Psoas muscle (tissue), 7 donors: ENCODE measurements at regions not wholly inside any gene's neighbourhood (a gene's known extent, or its start where the extent isn't known, plus 50 kb on each side); places are given as distances from the start of the nearest gene placed in this dataset.

Experiments
- ATAC-seq, 4 donors: fragments of 200-7000 bp; cut with Tn5 transposase; one replicate each; pipeline ENCODE4 v1.9.1; 2020; ENCODE audit warnings: moderate library complexity in 3 of 4, mild to moderate bottlenecking in 2 of 4
- DNase-seq, 2 donors: peaks; one replicate each; pipeline ENCODE4 v3.0.0-alpha.2; 2020
- H3K27ac ChIP-seq: fragments of 200-600 bp; one replicate; pipeline ENCODE4 v1.8.0; 2022
- H3K27me3 ChIP-seq, 3 donors: fragments of 200-600 bp in 1 of 3; one replicate each; pipeline versions ENCODE4 v1.6.1 to v1.8.0; 2013 to 2022; ENCODE audit warnings: low read length in 2 of 3, mild to moderate bottlenecking in 2 of 3, moderate library complexity in 1 of 3; ENCODE audit not compliant: insufficient read depth in 3 of 3
- H3K36me3 ChIP-seq, 2 donors: fragments of 200-600 bp in 1 of 2; one replicate each; pipeline versions ENCODE4 v1.6.1 to v1.8.0; 2013 to 2022; ENCODE audit warnings: low read depth in 1 of 2, mild to moderate bottlenecking in 1 of 2, moderate library complexity in 1 of 2; ENCODE audit not compliant: insufficient read depth in 1 of 2
- H3K4me1 ChIP-seq: fragments of 200-600 bp; one replicate; pipeline ENCODE4 v1.8.0; 2022
- H3K4me3 ChIP-seq: fragments of 200-600 bp; one replicate; pipeline ENCODE4 v1.8.0; 2022; ENCODE audit warnings: mild to moderate bottlenecking
- H3K9me3 ChIP-seq: fragments of 200-600 bp; one replicate; pipeline ENCODE4 v1.8.0; 2022
- WGBS, 3 donors: extraction: QIAGEN DNeasy Blood & Tissue Kit; methylation state at CpG; one replicate each; pipeline versions ENCODE4 v1.1.6 to v1.1.7; 2013; 5-methylcytosine and 5-hydroxymethylcytosine counted together
- intact Hi-C, 2 donors: fragments of 100-400 bp; cut with DNase I; formaldehyde crosslinking; loops; one replicate each; pipeline versions ENCODE4 v1.11.0 to v1.14.2; 2022
- TF ChIP-seq, protein P1 (sequence below): fragments of 200-600 bp; IDR thresholded peaks from one replicate; pipeline ENCODE4 v1.8.0; 2022; ENCODE audit warnings: antibody characterized with exemption
- donor health status: healthy with polysubstance abuse.
- donor health status: DM: no; HTN: no; CAD: no; lungs with moderate emphysema.
- donor health status: Bipolar disorder and iron deficiency.
- donor health status: healthy.
- donor health status: DM: yes; HTN: yes; CAD: no.
- donor health status: DM: no; HTN: no; CAD: no.
- donor health status: DM: yes; HTN: yes; CAD: no.

DNA sequence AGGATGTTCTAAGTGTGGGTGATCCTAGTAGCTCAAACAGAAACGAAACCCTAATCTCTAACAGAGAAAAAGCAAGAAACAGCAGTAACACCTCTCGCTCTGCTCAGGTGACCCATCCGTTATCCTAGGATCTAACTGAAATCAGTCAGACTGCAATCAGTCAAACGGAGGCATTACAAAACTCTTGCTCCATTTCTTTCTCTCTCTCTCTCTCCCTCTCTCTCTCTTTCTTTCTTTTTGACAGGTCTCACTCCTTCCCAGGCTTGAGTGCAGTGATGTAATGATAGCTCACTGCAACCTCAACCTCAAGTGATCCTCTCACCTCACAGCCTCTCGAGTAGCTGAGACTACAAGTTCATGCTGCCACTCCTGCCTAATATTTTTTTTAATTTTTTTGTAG, 1283.5 kb upstream of the CELF2 start:
- TF ChIP-seq, protein P1, sequence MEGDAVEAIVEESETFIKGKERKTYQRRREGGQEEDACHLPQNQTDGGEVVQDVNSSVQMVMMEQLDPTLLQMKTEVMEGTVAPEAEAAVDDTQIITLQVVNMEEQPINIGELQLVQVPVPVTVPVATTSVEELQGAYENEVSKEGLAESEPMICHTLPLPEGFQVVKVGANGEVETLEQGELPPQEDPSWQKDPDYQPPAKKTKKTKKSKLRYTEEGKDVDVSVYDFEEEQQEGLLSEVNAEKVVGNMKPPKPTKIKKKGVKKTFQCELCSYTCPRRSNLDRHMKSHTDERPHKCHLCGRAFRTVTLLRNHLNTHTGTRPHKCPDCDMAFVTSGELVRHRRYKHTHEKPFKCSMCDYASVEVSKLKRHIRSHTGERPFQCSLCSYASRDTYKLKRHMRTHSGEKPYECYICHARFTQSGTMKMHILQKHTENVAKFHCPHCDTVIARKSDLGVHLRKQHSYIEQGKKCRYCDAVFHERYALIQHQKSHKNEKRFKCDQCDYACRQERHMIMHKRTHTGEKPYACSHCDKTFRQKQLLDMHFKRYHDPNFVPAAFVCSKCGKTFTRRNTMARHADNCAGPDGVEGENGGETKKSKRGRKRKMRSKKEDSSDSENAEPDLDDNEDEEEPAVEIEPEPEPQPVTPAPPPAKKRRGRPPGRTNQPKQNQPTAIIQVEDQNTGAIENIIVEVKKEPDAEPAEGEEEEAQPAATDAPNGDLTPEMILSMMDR, result no peak
- ATAC-seq, result no peak

DNA sequence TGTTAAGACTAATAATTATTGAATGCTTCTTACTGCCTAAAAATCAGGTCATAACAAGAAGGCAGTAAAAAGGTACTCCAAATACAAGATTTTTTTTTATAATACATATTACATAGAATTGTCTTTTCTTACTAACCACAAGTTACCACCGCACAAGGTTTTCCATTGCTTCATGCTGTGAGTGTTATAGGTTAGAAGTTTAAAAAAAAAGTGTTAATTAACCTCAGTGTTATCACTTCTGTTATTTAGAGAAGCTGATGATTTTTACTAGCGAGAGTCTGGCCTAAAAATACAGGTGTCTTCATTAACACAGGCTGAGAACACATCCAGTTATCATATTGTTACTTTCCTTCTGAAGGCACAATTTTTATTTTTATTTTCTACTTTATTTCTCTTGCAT, 1281.9 kb upstream of the CELF2 start:
- WGBS, 3 donors, result 92 to 99% (median 93%) methylated on average over 2 of the region's 2 CpGs
- TF ChIP-seq, protein P1, result no peak
- Histone ChIP-seq H3K36me3 (no peaks in the 10 kb centered on the region), H3K27ac (no peak overlapping the region), H3K9me3 (no peaks in the 10 kb centered on the region), H3K4me1 (no peaks in the 10 kb centered on the region), H3K27me3 (no peaks in the 10 kb centered on the region), H3K4me3 (no peak overlapping the region)
- intact Hi-C loops, result no loop called here
- ATAC-seq (no peak), DNase-seq (no peak)

More for the DNA sequence above, 1283.5 kb upstream of the CELF2 start:
- Histone ChIP-seq H3K27ac (no peak overlapping the region), H3K36me3 (no peaks in the 10 kb centered on the region), H3K27me3 (no peaks in the 10 kb centered on the region), H3K4me1 (no peaks in the 10 kb centered on the region), H3K9me3 (no peaks in the 10 kb centered on the region), H3K4me3 (no peak overlapping the region)
- intact Hi-C loops, result no loop called here
- WGBS, 3 donors, result 74 to 77% (median 77%) methylated on average over 5 of the region's 5 CpGs
- no peak for DNase-seq

DNA sequence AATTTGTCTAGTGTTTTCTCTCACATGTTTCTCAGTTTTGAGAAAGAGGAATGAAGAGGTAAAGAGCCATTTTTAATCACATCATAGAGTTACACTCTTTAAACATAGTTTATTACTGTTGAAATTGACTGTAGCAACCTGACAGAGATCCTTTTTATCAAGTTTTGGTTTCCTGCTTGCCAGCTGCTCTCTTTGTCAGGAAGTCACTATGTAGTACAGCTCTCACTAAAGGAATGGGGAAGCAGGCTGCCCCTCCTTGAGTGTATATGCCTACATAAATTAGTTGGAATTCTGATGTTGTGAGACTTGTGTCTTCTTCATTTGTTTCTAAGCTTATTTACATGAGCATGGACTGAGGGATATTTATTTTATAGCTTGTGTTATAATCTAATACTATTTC, 1274.0 kb upstream of the CELF2 start:
- Histone ChIP-seq H3K9me3 (no peaks in the 10 kb centered on the region), H3K27me3 (no peaks in the 10 kb centered on the region), H3K4me3 (no peak overlapping the region), H3K27ac (no peak overlapping the region), H3K4me1 (no peaks in the 10 kb centered on the region), H3K36me3 (no peaks in the 10 kb centered on the region)
- TF ChIP-seq, protein P1, result no peak
- DNase-seq (no peak), ATAC-seq (no peak)
- intact Hi-C loops, result no loop called here

DNA sequence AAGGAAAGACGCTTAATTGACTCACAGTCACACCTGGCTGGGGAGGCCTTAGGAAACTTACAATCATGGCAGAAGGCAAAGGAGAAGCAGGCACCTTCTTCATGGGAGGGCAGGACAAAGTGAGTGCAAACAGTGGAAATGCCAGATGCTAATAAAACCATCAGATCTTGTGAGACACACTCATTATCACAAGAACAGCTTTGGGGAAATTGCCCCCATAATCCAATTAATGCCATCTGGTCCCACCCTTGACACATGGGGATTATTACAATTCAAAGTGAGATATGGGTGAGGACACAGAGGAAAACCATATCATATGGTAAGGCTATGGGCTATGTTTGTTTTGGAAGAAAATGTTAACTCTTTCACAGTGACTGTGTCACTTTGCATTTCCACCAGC, 1272.5 kb upstream of the CELF2 start:
- DNase-seq, result no peak
- H3K4me3 ChIP-seq, result no peak overlapping the region
- H3K27ac ChIP-seq, result no peak overlapping the region
- no peak for ATAC-seq
- no peaks in the 10 kb centered on the region for H3K36me3 ChIP-seq
- H3K4me1 ChIP-seq, result no peaks in the 10 kb centered on the region
- H3K9me3 ChIP-seq, result no peaks in the 10 kb centered on the region
- H3K27me3 ChIP-seq, result no peaks in the 10 kb centered on the region
- TF ChIP-seq, protein P1, result no peak
- WGBS, 3 donors, result 87 to 88% (median 87%) methylated on average over 1 of the region's 1 CpG
- intact Hi-C loops, result no loop called here

DNA sequence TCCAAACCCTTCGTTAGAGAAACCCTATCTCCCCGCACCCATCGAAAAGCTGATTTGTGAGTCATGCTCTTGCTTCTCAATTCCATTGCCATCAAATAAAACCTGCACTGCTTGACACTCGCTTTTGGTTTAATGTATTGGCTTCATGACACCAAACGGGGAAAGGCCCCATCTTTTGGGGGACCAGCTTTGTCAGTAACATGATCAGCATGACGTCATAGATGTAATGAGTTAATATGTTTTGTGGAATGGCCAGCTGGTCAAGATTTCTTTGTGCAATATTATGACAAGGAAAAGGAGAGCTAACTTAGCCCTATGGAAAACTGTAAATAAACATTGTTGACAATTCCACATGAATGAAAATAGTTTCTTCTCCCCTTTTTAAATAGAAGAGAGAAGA, 1260.5 kb upstream of the CELF2 start:
- WGBS, 3 donors, result 50 to 61% (median 58%) methylated on average over 6 of the region's 6 CpGs
- H3K27me3 ChIP-seq, result peaks cover 0 to 3% (median 0%) of the 10 kb centered on the region in 3 donors
- no peaks in the 10 kb centered on the region for H3K36me3 ChIP-seq
- TF ChIP-seq, protein P1, result no peak
- no peak overlapping the region for H3K4me3 ChIP-seq
- DNase-seq (no peak), ATAC-seq (no peak)
- intact Hi-C loops, result no loop called here
- H3K4me1 ChIP-seq, result no peaks in the 10 kb centered on the region
- H3K9me3 ChIP-seq, result no peaks in the 10 kb centered on the region
- no peak overlapping the region for H3K27ac ChIP-seq
